Activated gamma-delta T cell treated with Interleukin-2 at 50 U/mL for 16 hours (primary cell): ENCODE measurements at regions not wholly inside any gene's neighbourhood (a gene's known extent, or its start where the extent isn't known, plus 50 kb on each side); places are given as distances from the start of the nearest gene placed in this dataset.
"Not testable (repeated sequence)": the region's sequence is repeated elsewhere in the genome, so short reads cannot be mapped to it uniquely, and the experiment has no call there.

Experiments
- DNase-seq: peaks from one replicate; pipeline ENCODE4 v3.0.0-alpha.2; 2020

DNA sequence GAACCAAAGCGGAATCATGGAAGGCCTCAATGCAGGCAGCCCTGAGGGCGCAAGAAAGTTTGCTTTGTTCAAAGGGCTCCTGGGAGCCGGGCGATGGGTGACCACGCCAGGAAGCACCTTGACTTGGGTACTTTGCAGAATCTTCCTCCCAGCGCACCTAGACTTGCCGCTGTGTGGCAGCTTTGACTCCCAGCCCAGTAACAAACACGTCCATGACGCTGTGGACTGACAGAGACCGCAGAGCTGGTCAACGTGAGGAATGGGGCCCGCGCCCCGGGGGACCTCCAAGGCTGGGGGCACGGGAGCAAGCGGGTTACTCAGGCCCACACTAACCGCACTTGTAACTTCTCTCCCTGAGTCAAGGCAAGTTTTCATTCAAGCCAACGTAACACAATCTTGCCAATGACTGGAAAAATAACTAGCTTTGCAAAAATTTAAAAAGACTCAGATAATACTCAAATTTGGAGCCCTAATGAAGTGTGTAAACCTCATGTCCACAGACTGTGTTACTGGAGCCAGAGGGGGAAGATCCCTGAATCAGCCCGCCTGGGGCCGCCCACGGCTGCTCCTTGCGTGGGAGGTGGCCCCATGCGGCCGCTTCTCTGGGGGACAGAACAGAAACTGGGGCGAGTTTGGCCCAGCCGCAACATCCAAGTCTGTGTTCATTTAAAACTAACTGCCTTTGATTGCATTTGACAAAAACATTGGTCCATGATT, 130.8 kb downstream of the DNAJB6 start:
- no peak for DNase-seq

DNA sequence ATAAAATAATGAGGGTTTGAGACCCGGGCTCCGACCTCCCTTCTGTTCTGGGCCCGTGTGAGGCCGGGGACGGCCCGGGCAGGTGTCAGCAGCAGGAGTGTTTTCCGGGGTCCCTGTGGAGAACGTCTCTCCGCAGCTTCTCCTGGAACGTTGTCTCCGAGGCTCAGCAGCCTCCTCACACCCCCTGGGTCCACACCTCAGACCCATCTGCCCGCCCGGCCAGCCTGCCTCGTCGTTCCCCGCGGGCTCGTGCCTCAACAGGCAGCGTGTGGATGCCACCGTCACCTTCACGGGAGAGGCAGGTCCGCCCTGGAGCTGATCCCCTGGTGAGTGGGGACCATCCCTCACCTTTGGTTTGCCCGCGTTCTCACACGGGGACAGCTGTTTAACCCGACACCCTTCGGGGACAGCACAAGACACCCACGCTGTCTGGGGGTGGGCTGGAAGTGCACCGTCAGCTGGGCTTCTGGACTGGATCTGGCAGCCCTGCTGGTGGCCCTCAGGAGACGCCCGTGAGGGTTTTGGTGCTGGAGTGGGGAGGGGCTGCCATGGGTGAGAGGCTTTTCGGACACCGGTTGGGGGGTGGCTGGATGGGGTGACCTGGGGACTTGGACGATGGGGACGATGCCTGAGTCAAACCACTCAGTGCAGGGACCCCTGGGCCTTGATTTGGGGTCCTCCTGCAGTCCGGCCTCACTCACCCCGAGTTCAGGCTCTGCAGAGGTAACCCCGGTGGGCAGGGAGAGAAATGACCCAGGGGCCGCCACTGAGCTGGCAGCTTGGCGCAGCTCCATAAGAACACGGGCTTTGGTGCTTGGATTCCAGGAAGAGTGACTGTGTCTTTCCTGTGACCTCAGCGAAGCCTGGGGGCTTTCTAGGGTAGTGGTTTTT, 131.7 kb downstream of the DNAJB6 start:
- DNase-seq, result no peak

DNA sequence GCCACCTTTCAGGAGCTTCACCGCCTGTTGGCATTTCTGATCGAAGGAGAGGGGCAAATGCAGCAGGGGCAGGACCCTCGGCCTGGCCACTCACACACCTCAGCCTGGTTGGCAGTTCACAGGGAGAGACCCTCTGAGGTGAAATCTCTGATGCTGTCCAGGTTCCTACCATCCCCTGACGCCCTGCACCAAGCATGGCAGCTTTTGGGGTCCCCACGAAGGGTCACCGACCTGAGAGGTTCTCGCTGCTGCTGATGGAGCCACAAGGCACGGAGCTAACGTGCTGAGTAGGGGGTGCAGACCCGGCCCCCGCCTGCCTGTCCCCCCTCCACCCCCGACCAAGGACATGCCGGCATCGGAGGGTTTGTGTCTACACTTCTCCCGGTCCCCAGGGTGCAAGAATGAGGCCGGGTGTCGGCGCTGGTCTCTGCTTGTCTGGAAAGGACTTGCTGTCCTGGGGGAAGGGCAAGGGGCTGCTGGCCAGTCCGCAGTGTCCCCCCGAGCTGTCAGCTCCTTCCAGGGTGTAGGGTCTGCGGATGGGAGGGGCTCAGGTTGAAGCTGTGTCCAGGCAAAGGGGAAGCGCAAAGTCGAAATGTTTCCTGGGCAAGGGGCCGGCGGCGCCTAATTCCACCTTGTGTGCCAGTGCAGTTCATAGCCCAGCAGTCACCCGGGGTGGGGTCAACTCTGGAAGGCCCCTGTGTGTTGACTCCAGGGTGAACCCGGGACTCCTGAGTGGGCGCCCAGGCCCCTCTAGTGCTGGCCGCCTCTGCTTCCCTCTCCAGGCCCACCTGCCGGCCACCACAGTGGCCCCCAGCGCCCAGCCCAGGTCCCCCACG, 132.6 kb downstream of the DNAJB6 start:
- DNase-seq, result no peak

DNA sequence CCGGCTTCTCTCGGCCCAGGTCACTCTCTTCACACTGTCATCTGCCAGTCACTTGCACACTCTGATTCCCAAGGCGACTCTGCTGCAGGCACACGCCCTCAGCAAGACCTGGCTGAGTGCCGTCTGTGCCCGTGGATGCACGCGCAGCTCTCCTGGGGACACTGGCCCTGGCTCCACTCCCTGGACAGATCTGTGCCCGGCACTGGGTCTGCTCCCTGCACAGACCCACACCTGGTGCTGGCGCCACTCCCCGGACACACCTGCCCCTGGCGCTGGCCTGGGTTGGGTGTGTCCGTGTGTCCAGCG, 133.2 kb downstream of the DNAJB6 start:
- DNase-seq, result no peak

DNA sequence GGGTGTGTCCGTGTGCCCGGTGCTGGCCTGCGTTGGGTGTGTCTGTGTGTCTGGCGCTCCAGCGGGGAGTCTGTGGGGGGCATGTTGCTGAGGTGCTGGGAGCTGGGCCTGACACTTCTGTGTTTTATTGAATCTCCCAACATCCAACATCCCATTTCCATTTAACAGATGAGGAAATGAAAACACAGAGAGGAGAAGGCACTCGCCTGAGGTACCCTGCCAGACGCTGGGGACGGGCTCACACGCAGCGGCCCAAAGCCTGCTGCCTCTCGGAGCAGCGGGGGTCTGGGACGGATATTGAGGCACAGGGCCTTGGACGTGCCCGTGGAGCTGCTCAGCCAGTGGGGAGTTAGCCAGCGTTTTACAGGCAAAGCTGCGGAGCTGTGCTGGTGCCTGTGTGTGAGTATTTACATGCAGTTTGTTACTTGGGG, 133.9 kb downstream of the DNAJB6 start:
- no peak for DNase-seq

DNA sequence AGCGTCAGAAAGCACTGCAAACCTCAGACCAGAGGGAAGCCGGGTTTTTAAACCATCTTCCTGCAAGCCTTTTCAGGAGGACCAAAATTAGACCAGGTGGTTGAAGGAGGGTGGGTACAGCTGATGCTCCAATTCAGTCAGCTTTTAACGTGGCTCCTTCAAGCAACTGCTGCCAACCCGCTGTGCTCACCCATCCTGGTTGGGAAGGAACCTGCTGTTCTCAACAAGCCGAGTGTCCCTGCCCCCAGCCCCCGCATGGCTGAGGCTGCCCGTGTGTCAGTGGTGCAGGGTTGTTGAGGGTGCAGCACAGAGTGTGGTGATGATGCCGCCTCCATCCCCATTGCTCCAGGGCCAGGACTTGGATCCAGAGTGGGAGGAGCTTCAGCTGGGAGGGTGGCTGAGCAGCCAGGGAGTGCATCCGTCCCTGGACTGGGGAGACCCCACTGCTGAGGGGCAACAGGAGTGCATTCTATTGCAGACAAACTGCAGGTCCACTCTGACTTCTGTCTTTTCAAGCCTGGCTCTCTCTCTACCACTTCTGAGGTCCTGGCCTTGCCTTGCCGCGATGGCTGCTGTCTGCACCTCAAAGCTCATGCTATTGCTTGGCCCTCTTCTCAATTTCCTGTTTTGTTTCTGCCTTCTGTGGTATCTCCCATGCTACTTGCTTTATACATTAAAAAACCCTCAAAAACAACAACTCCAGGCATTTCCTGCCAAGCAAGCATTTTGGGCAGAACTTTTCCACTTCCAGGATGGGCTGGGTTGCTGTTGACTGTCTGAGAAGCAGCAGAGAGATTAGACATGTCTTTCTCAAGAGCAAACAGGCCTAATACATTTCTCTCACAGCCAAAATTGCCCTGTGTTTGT, 134.7 kb downstream of the DNAJB6 start:
- peak; percentile 24 for DNase-seq

DNA sequence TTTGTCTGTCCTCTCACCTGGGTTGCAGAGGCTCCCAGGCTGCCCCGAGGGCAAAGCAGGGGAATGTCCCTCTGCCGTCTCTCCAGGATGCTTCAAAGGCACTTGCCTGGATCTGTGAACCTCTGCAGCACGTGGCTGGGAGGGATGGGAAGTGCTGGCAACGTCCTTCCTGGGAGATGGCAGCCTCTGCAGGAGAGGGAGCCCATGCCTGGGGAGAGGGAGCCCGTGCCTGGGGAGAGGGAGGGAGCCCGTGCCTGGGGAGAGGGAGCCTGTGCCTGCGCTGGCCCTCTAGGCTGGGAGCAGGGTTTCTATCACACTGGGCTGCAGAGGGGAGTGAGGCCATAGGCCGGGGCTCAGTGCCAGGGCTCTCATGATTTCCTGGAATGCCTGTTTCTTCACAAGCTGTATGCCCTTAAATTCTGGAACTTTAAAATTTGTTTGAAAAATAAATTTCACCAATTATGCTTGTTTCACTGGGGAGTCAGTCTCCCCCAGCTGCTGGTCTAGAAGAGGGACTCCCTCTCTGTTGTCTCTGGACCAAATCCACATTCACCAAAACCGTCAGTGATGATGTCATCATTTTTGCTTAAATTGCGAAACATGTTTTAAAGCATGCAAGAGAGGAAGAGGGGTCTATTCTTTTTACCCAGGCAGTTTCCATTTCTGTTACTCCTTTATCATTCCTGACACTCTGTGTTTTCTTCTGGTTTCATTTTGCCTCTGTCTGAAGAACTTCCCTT, 135.7 kb downstream of the DNAJB6 start:
- no peak for DNase-seq

DNA sequence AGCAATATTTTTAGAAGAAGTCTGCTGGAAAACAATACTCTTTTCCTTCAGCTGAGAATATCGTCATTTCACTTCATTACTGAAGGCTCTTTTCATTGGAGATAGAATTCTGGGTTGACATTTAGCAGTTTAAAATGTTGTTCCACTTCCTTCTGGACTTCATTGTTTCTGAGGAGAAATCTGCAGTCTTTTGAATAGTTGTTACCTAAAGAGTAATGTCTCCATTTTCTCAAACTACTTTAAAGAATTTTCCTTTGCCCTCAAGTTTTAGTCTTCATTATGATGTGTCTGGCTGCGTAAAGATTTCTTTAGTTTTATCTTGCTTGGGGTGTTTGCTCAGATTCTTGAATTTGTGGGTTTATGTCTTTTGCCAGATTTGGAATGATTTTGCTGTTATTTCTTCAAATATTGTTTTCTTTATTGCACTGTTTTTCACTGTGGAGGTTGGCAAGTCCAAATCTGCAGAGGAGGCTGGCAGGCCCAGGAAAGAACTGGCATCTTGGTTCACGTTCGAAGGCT, 136.3 kb downstream of the DNAJB6 start:
- no peak for DNase-seq

DNA sequence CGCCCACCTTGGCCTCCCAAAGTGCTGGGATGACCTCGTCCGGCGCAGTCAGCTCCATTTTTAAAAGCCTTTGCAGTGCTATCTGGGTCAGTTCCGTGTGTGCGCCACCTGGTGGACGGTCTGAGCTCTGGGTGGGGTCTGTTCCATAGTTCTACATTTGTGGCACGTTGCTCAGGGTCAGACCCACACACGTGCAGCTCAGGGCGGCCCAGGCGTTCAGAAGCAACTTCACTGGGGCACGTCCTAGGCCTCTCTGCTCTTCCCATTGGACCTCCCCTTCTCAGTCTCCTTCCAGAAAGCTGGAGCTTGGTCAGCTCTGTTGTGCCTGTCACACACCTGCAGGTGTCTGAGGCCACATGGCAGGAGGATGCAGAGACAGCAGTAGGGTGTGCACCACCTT, 137.9 kb downstream of the DNAJB6 start:
- no peak for DNase-seq

DNA sequence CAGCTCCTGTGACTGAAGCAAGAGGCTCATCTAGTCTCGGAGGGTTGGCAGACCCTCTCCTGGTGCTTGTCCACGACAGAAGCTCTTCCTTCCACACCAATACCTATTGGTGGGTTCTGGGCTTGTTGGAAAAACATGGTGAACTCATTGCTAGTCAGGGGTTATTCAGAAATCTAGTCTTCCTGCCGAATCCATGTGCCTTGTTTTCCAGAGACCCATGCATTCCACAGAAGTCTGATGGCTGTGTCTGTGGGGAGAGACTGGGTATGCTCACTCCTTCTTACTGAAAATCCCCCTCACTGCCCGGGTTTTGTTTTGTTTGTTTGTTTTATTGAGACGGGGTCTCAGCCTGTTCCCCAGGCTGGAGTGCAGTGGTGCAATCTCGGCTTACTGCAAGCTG, 138.3 kb downstream of the DNAJB6 start:
- no peak for DNase-seq

DNA sequence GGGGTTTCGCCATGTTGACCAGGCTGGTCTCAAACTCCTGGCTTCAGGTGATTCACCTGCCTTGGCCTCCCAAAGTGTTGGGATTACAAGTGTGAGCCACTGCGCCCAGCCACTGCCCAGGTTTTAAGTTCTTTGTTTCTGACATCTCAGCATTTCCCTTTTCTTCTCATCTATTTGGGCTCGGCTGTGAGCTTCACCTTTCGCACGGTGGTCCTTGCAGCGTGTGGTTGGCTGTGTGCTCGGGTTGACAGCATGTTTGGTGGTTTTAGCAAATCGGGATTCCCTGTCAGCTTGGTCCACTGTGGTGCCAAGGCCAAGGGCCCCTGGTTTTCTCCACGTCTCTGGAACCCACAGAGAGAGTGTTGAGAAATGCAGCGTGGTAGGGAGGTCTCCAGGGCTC, 138.8 kb downstream of the DNAJB6 start:
- DNase-seq, result no peak

DNA sequence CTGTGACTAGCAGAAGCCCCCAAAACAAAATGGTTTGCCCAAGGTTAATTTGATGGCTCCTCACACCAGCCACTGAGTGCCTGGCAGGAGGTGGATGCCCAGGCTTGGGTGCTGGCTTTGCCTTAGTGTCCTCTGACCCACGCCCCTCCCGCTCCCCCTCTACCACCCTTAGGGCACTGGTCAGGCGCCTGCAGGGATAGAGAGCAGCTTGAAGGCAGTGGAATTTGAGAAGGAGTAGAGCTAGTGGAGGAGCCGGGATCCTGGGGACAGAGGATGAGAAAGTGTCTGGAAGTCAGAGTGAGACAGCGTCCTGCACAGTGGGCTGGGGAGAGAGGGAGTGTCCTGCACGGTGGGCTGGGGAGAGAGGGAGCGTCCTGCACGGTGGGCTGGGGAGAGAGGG, 139.4 kb downstream of the DNAJB6 start:
- no peak for DNase-seq

DNA sequence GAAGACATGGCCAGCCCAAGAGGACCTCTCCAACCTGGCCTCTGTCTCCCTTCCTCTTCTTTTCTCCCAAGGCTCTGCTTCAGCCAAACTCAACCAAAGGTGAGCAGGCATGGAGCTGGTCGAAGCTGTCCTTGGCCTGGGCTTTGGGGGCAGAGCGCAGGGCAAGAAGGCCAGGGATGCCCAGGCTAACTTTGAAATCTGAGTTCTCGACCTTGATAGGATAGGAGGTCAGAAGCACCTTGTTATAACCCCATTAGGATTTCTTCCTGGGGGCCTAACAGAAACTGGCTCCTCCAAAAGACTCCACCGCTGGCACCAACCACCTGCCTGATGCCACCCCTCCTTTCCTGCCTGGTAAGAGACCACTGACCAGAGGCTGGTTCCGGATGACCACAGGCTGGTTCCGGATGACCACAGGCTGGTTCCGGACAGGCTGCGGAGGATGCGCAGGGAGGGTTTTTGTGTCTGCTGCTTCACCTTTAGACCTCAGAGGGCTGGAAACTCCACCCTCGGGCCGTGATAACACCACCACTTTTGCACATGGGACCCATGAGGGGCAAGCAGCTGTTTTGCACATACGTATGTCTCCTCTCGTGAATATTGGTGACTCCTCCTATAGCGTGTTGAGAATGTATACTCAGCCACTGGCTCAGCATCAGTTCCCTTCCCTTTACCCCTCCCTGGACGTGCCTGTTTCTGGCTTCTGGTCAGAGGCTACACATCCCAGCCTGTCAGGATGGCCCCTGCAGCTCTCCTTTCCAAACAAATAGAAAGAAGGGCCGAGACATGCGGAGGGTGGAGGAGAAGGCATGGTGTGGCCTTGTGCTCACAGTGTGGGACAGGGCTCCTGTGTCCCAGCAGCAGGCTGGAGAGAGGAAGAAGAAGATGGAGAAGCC, 140.1 kb downstream of the DNAJB6 start:
- DNase-seq, result no peak

DNA sequence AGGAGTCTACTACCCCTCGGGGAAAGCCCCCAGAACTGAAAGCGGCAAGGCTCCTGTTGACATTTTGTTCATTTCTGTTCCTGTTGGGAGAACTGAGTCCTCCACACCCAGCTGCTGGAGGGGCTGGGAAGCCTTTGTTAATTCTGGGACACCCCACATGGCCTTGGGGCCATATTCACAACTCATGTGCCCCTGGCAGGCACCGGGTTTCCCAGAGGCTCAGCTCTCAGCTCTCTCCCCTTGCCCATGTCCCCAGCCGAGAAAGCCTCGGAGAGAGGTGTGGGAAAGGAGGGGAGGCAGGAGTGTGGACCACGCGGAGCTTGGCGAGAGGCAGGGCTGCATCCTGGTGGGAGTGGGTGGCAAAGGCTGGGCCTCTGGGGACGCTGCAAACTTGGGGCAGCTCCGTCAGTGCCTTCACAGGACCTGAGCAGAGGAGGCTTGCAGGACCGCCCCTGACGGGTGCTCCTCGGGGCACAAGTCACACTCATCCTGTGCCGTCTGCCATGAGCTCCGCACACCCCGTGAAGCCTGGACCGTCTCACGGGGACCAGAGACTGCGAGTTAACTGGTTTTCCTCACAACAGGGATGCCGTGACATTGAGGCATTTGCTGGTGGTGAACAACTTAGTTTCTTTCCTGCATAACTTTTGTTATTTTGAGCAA, 140.9 kb downstream of the DNAJB6 start:
- no peak for DNase-seq

DNA sequence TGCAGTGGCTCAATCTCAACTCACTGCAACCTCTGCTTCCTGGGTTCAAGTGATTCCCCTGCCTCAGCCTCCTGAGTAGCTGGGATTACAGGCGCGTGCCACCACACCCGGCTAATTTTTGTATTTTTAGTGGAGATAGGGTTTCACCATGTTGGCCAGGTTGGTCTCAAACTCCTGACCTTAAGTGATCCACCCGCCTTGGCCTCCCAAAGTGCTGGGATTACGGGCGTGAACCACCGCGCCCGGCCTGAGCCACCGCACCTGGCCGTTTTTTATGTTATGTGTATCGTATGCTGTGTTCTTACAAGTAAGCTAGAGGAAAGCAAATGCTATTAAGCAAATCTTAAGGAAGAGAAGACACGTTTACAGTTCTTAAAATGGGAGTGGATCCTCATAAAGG, 141.8 kb downstream of the DNAJB6 start:
- DNase-seq, result not testable (repeated sequence)

DNA sequence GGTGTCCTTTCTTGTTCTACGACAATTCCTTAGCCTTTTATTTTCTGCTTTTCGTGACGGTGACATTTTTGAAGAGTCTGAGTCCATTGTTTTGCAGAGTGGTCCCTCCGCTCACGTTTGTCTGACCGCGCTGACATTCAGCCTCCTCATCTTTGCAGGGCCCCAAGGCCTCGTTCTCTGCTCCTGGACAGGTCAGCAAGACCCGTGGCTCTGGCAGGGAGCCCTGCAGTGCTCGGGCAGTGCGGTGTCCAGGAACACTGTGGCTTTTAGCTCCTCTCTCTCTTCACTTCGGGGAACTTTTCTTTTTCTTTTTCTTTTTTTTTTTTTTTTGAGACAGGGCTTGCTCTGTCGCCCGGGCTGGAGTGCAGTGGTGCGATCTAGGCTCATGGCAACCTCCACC, 142.5 kb downstream of the DNAJB6 start:
- no peak for DNase-seq

DNA sequence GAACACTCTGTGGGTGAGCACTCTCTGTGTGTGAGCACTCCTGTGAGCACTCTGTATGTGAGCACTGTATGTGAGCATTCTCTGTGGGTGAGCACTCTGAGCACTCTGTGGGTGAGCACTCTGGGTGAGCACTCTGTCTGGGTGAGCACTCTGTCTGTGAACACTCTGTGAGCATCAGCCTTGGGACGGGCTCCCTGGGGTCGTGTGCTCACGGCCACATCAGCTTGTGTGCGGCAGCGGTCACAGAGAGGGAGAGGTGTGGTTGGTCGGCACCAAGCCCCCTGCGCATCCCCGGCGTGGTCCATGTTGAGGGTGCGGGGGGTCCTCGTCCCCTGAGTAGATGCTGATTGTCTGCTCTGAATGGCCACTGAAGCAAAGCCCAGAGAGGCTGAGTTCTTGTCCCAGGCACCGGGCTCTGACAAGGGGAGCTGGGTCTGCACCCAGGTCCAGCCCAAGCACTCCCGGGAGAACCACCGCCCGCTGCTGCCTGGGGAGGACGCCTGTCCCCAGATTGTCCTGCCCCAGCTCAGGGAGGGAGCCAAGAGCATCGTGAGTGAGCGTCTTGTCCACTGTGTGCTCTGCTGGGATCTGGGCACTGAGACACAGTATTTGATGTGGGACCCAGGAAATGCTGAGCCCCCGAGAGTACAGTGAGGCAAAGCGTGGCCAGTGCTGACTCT, 143.7 kb downstream of the DNAJB6 start:
- no peak for DNase-seq

DNA sequence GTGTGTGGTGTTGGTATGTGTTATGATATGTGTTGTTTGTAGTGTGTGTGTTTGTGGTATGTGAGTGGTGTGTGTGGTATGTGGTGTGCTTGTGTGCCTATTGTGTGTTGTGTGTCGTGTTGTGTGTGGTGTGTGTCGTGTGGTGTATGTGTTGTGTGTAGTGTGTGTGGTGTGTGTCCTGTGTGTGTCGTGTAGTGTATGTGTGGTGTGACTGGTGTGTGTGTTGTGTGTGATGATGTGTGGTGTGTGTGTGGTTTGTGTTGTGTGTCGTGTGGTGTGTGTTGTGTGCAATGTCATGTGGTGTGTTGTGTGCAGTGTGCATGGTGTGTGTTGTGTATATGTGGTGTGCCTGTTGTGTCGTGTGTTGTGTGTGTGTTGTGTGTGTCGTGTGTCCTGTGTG, 144.6 kb downstream of the DNAJB6 start:
- DNase-seq, result no peak

DNA sequence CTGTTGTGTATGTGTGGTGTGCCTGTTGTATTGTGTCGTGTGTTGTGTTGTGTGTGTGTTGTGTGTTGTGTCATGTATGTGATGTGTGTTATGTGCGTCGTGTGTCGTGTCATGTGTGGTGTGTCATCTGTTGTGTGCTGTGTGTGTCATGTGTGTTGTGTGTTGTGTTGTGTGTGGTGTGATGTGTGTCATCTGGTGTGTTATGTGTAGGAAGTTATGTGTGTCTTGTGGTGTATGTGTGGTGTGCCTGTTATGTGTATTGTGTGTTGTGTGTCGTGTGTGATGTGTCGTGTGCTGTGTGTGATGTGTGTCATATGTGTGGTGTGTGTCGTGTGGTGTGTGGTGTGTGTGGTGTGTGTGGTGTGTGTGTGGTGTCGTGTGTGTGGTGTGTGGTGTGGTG, 145.2 kb downstream of the DNAJB6 start:
- no peak for DNase-seq
